HepG2 (cell line): ENCODE measurements at regions not wholly inside any gene's neighbourhood (a gene's known extent, or its start where the extent isn't known, plus 50 kb on each side); places are given as distances from the start of the nearest gene placed in this dataset.

ENCODE experiments used
- ATAC-seq: fragments of 200-7000 bp; cut with Tn5 transposase; 3 replicates; pipeline ENCODE4 v1.9.1; 2020; ENCODE audit warnings: mild to moderate bottlenecking, moderate library complexity
- BruUV-seq: library from RNA; stranded (reverse); fragments of 400-500 nt; replicated peaks from 2 replicates; lab custom pipeline; 2021; lab: Mats Ljungman, UMichigan
- CTCF ChIA-PET: fragments of 300-600 bp; formaldehyde crosslinking; extraction: SDS; loops from one replicate; lab custom pipeline; 2021; ENCODE audit warnings: low total read pairs, inconsistent platforms, low intra/inter-chr PET ratio; lab: Yijun Ruan, JAX
- POLR2A ChIA-PET: fragments of 350-600 bp; sonication (Branson Sonifier 250); formaldehyde crosslinking; loops from one replicate; lab custom pipeline; 2020; ENCODE audit warnings: antibody characterized with exemption, inconsistent platforms; lab: Yijun Ruan, JAX
- DNase-seq: peaks from one replicate; pipeline ENCODE4 v3.0.0-alpha.2; 2015; ENCODE audit warnings: low spot score
- FAIRE-seq: peaks from 3 replicates; lab custom pipeline; 2011; peaks lifted over from hg19 to GRCh38; lab: Jason Lieb, UNC
- H2AFZ ChIP-seq: one replicate; pipeline ENCODE4 v1.6.1; 2011; ENCODE audit warnings: low read length, inconsistent platforms
- H3K27ac ChIP-seq: fragments of 300-600 bp; 3 replicates; pipeline ENCODE4 v1.8.0; 2011; ENCODE audit warnings: mixed run types, mild to moderate bottlenecking, mixed read lengths, low read length, inconsistent platforms; ENCODE audit not compliant: insufficient read depth; ENCODE audit errors: extremely low read length
- H3K27me3 ChIP-seq, 2 experiments: fragments of 200-600 bp in 1 of 2; 2 replicates in 1 of 2; 3 replicates in 1 of 2; pipeline versions ENCODE4 v1.6.0 to v1.8.0; 2011; ENCODE audit warnings: low read length in 2 of 2, mild to moderate bottlenecking in 2 of 2, moderate library complexity in 2 of 2, inconsistent platforms in 1 of 2; ENCODE audit not compliant: insufficient read depth in 2 of 2, control insufficient read depth in 1 of 2
- H3K36me3 ChIP-seq, 2 experiments: fragments of 200-600 bp in 1 of 2; replicated peaks in 1 of 2; 2 replicates in 1 of 2; 3 replicates in 1 of 2; pipeline versions ENCODE4 v1.5.1 to v1.8.0; 2011; ENCODE audit warnings: low read length in 2 of 2, inconsistent platforms in 1 of 2; ENCODE audit not compliant: insufficient read depth in 2 of 2, control insufficient read depth in 1 of 2
- H3K4me1 ChIP-seq: 2 replicates; pipeline ENCODE4 v1.5.1; 2012; ENCODE audit warnings: low read length, inconsistent platforms; ENCODE audit not compliant: insufficient read depth
- H3K4me2 ChIP-seq: 2 replicates; pipeline ENCODE4 v1.6.0; 2011; ENCODE audit warnings: low read depth, low read length, inconsistent platforms
- H3K4me3 ChIP-seq, 3 experiments: fragments of 200-600 bp in 1 of 3; sonication (generic), shearing (Covaris generic) in 1 of 3; replicated peaks in 1 of 3; 2 replicates each; pipeline ENCODE4 v1.5.1; 2011 to 2016; ENCODE audit warnings: low read length in 3 of 3, inconsistent platforms in 2 of 3, low read depth in 2 of 3, mild to moderate bottlenecking in 2 of 3, control low read depth in 1 of 3, mixed read lengths in 1 of 3; ENCODE audit not compliant: insufficient read depth in 1 of 3
- H3K79me2 ChIP-seq: one replicate; pipeline ENCODE4 v1.6.1; 2011; ENCODE audit warnings: low read length, inconsistent platforms; ENCODE audit not compliant: insufficient read depth
- H3K9ac ChIP-seq: 2 replicates; pipeline ENCODE4 v1.6.0; 2011; ENCODE audit warnings: mild to moderate bottlenecking, low read depth, low read length, inconsistent platforms; ENCODE audit not compliant: insufficient read depth
- H3K9me3 ChIP-seq: 2 replicates; pipeline ENCODE4 v1.5.1; 2012; ENCODE audit warnings: mild to moderate bottlenecking, low read length
- H4K20me1 ChIP-seq: 2 replicates; pipeline ENCODE4 v1.6.0; 2011; ENCODE audit warnings: inconsistent platforms, mild to moderate bottlenecking, low read length, moderate library complexity; ENCODE audit not compliant: insufficient read depth
- AKAP8 ChIP-seq: sonication (generic); formaldehyde crosslinking; IDR thresholded peaks from 2 replicates; pipeline ENCODE4 v1.5.1; 2020; ENCODE audit warnings: mild to moderate bottlenecking, missing genetic modification reagents
- EZH2 ChIP-seq: conservative IDR thresholded peaks from 2 replicates; pipeline ENCODE4 v1.6.1; 2012; ENCODE audit warnings: mild to moderate bottlenecking, low read depth, low read length, moderate library complexity
- GZF1 ChIP-seq: sonication (generic); formaldehyde crosslinking; IDR thresholded peaks from 2 replicates; pipeline ENCODE4 v1.5.1; 2020; ENCODE audit warnings: mild to moderate bottlenecking, missing genetic modification reagents
- NFYB ChIP-seq: sonication (generic); formaldehyde crosslinking; IDR thresholded peaks from 2 replicates; pipeline ENCODE4 v1.4.0; 2020; ENCODE audit warnings: missing genetic modification reagents
- REXO4 ChIP-seq: sonication (generic); formaldehyde crosslinking; IDR thresholded peaks from 2 replicates; pipeline ENCODE4 v1.8.0; 2022; ENCODE audit warnings: missing genetic modification reagents, mild to moderate bottlenecking, borderline replicate concordance
- ZBTB40 ChIP-seq, 2 experiments: fragments of 450-650 bp in 1 of 2; sonication (generic) in 1 of 2; formaldehyde crosslinking in 1 of 2; IDR thresholded peaks; 2 replicates each; pipeline versions ENCODE4 v1.6.1 to v1.8.0; 2016 to 2022; ENCODE audit warnings: antibody characterized with exemption in 1 of 2, mild to moderate bottlenecking in 1 of 2, missing genetic modification reagents in 1 of 2
- ZNF138 ChIP-seq: sonication (generic); formaldehyde crosslinking; IDR thresholded peaks from 2 replicates; pipeline ENCODE4 v1.5.0; 2020; ENCODE audit warnings: mild to moderate bottlenecking, low read depth, missing genetic modification reagents
- ZNF546 ChIP-seq: sonication (generic); formaldehyde crosslinking; conservative IDR thresholded peaks from 2 replicates; pipeline ENCODE4 v1.8.1; 2023; ENCODE audit warnings: mild to moderate bottlenecking, missing genetic modification reagents
- WGBS: methylation state at CpG from one replicate; pipeline ENCODE4 v1.1.6; 2017; ENCODE audit warnings: low lambda C conversion rate; 5-methylcytosine and 5-hydroxymethylcytosine counted together
- in situ Hi-C: cut with HindIII; loops from 2 replicates; pipeline ENCODE4 v1.10.0; 2017; ENCODE audit warnings: low pct_unique_long_range_greater_than_20kb; ENCODE audit not compliant: extremely low pct_ligation_motif_present
- intact Hi-C: fragments of 100-400 bp; cut with micrococcal nuclease; formaldehyde crosslinking; loops from one replicate; pipeline ENCODE4 v1.10.0; 2022; ENCODE audit not compliant: unreplicated experiment

- CTCF ChIA-PET, result no interaction called here
These were observed 345.1 kb downstream of the BTBD3 start for GRCh38 chr20:12262747-12263146.

GRCh38 chr20:12264711-12265110, 347.0 kb downstream of the BTBD3 start:
- H3K4me3 ChIP-seq, result no peak overlapping the region
- H3K9me3 ChIP-seq, result no peaks in the 10 kb centered on the region
- TF ChIP-seq ZNF546, result no peak
- TF ChIP-seq ZBTB40 (IDR thresholded peaks at IDR 0.05), result no peak
- TF ChIP-seq ZBTB40 (CRISPR knock-in tag; IDR thresholded peaks at IDR 0.05), result no peak
- no peak for TF ChIP-seq GZF1
- TF ChIP-seq REXO4 (CRISPR knock-in tag), result no peak
- no peak for TF ChIP-seq ZNF138 (CRISPR knock-in tag)
- no peak for TF ChIP-seq AKAP8 (CRISPR knock-in tag)
- TF ChIP-seq, all 625 proteins: peak for 0
- no peaks in the 10 kb centered on the region for H3K36me3 ChIP-seq
- no TSS peak for BruUV-seq
- no peaks in the 10 kb centered on the region for H3K4me1 ChIP-seq
- no peak for FAIRE-seq
- POLR2A ChIA-PET, result no interaction called here
- no peak overlapping the region for H3K4me2 ChIP-seq
- no peaks in the 10 kb centered on the region for H4K20me1 ChIP-seq
- 17% methylated on average over 7 of the region's 7 CpGs for WGBS
- CTCF ChIA-PET, result no interaction called here
- H2AFZ ChIP-seq, result no peak overlapping the region
- no peaks in the 10 kb centered on the region for H3K27me3 ChIP-seq
- intact Hi-C loops, result no loop called here
- no peak overlapping the region for H3K9ac ChIP-seq
- no peak overlapping the region for H3K27ac ChIP-seq
- no peak for DNase-seq
- H3K79me2 ChIP-seq, result no peaks in the 10 kb centered on the region
- in situ Hi-C loops, result no loop called here
- no peak for ATAC-seq

More at GRCh38 chr20:12262747-12263146, 345.1 kb downstream of the BTBD3 start:
- no peak overlapping the region for H2AFZ ChIP-seq
- TF ChIP-seq EZH2 (no peak), NFYB (no peak)
- in situ Hi-C loops, result no loop called here
- intact Hi-C loops, result no loop called here
- H4K20me1 ChIP-seq, result no peaks in the 10 kb centered on the region
- no peak overlapping the region for H3K27ac ChIP-seq
- 0 out of 2 replicates have a peak, but pooled peaks cover 4% of the 10 kb centered on the region for H3K9me3 ChIP-seq
- H3K79me2 ChIP-seq, result no peaks in the 10 kb centered on the region
- no peaks in the 10 kb centered on the region for H3K4me1 ChIP-seq
- WGBS, result 13% methylated on average over 10 of the region's 10 CpGs
- no peak overlapping the region for H3K4me3 ChIP-seq
- no peaks in the 10 kb centered on the region for H3K36me3 ChIP-seq
- DNase-seq, result no peak
- H3K9ac ChIP-seq, result no peak overlapping the region
- no peaks in the 10 kb centered on the region for H3K27me3 ChIP-seq
- no peak overlapping the region for H3K4me2 ChIP-seq
- no TSS peak for BruUV-seq
- no peak; the same call in 2 of the 3 replicates for ATAC-seq
- POLR2A ChIA-PET, result no interaction called here
- no peak for FAIRE-seq
